ENCODE measurements at regions not wholly inside any gene's neighbourhood (a gene's known extent, or its start where the extent isn't known, plus 50 kb on each side); places are given as distances from the start of the nearest gene placed in this dataset.

DNA sequence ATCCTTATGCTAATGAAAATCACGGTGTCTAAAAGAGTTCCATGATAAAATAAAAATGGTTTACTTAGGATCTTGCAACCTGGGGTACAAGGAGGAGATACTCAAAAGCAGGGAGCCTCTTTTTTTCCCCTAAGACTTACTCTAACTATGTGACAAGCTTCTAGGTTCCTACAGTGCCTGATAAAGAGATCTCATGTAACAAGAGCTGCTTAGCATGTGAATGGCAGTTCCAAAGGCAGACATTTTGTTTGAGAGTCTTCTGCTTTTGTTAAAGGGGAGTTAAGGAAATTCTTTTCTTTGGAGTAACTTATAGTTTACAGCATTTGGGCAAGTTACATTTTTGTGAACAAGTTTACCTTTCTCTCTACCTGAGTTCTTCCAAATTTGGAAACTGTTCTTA lies 945.8 kb upstream of the ADGRB3 start:
- TF ChIP-seq TAF1 (IDR thresholded peaks at IDR 0.05; ENCODE audit: borderline replicate concordance, insufficient read depth, low read length) (no peak), POLR2AphosphoS5 (IDR thresholded peaks at IDR 0.05; ENCODE audit: low read depth, low read length) (no peak)
